Right atrium auricular region (tissue), 2 donors: ENCODE measurements at regions not wholly inside any gene's neighbourhood (a gene's known extent, or its start where the extent isn't known, plus 50 kb on each side); places are given as distances from the start of the nearest gene placed in this dataset.

Experiments
- DNase-seq: peaks from one replicate; pipeline ENCODE4 v3.0.0-alpha.2; 2019; ENCODE audit warnings: low spot score
- H3K27ac ChIP-seq, 2 donors: fragments of 200-600 bp; sonication (generic); 1 replicate in 1 of 2; 2 replicates in 1 of 2; pipeline ENCODE4 v1.5.1; 2016 to 2019
- H3K27me3 ChIP-seq, 2 donors: fragments of 200-600 bp; sonication (generic); one replicate each; pipeline versions ENCODE4 v1.5.1 to v1.6.0; 2017 to 2019
- H3K36me3 ChIP-seq: fragments of 200-600 bp; sonication (generic); one replicate; pipeline ENCODE4 v1.5.1; 2016
- H3K4me1 ChIP-seq, 2 donors: fragments of 200-600 bp; sonication (generic); one replicate each; pipeline versions ENCODE4 v1.5.1 to v1.6.0; 2017 to 2019
- H3K4me3 ChIP-seq, 2 donors: fragments of 200-600 bp; sonication (generic); 1 replicate in 1 of 2; 2 replicates in 1 of 2; pipeline ENCODE4 v1.5.1; 2017 to 2019; ENCODE audit warnings: mild to moderate bottlenecking in 1 of 2, moderate library complexity in 1 of 2
- H3K9me3 ChIP-seq, 2 donors: fragments of 200-600 bp; sonication (generic); one replicate each; pipeline ENCODE4 v1.5.1; 2019
- TF ChIP-seq, protein P1 (sequence below), 2 donors: fragments of 200-600 bp; sonication (generic); IDR thresholded peaks; one replicate each; pipeline ENCODE4 v1.5.1; 2019; ENCODE audit warnings: antibody characterized with exemption in 2 of 2

DNA sequence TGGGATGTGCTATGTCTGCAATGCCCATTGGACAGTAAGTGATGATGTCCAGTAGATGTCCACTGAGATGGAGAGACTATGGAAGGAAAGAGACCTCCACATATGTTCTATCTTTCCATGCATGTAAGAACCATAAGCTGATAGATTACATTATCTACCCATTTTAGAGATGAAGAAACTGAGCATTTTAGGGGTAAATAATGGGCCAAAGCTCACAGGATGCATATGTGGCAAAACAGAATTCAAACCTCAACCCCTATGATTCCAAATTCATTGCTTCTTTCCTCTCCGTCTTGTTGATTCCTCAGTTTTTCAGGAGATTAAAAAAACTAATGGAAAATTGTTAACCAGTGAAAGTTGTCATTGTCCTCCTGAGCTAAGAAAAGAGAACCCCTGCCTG, 200.7 kb upstream of the PWP1 start:
- Histone ChIP-seq H3K36me3 (no peaks in the 10 kb centered on the region), H3K4me1 (no peaks in the 10 kb centered on the region), H3K27ac (no peak overlapping the region), H3K4me3 (no peak overlapping the region), H3K27me3 (no peaks in the 10 kb centered on the region), H3K9me3 (no peaks in the 10 kb centered on the region)
- TF ChIP-seq, protein P1, sequence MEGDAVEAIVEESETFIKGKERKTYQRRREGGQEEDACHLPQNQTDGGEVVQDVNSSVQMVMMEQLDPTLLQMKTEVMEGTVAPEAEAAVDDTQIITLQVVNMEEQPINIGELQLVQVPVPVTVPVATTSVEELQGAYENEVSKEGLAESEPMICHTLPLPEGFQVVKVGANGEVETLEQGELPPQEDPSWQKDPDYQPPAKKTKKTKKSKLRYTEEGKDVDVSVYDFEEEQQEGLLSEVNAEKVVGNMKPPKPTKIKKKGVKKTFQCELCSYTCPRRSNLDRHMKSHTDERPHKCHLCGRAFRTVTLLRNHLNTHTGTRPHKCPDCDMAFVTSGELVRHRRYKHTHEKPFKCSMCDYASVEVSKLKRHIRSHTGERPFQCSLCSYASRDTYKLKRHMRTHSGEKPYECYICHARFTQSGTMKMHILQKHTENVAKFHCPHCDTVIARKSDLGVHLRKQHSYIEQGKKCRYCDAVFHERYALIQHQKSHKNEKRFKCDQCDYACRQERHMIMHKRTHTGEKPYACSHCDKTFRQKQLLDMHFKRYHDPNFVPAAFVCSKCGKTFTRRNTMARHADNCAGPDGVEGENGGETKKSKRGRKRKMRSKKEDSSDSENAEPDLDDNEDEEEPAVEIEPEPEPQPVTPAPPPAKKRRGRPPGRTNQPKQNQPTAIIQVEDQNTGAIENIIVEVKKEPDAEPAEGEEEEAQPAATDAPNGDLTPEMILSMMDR (IDR thresholded peaks at IDR 0.05), result no peak
- DNase-seq, result no peak

DNA sequence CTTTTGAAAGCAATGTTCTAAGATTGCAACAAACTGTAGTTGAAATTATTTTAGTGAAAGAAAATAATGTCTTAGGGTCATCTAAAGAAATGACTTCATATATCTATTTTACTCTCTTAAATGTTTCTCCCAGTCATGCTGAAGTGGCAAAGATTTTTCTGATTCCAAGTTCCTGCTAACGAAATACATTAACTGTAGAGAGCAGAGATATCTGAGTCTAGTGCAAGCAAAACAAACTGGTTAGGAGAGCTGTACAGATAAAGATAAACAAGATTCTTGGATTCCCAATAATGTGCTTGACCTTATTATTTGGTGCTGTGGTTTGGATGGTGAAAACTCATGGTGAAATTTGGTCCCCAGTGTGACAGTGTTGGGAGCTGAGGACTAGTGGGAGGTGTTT, 199.9 kb upstream of the PWP1 start:
- no peaks in the 10 kb centered on the region for H3K9me3 ChIP-seq
- H3K4me1 ChIP-seq, result no peaks in the 10 kb centered on the region

DNA sequence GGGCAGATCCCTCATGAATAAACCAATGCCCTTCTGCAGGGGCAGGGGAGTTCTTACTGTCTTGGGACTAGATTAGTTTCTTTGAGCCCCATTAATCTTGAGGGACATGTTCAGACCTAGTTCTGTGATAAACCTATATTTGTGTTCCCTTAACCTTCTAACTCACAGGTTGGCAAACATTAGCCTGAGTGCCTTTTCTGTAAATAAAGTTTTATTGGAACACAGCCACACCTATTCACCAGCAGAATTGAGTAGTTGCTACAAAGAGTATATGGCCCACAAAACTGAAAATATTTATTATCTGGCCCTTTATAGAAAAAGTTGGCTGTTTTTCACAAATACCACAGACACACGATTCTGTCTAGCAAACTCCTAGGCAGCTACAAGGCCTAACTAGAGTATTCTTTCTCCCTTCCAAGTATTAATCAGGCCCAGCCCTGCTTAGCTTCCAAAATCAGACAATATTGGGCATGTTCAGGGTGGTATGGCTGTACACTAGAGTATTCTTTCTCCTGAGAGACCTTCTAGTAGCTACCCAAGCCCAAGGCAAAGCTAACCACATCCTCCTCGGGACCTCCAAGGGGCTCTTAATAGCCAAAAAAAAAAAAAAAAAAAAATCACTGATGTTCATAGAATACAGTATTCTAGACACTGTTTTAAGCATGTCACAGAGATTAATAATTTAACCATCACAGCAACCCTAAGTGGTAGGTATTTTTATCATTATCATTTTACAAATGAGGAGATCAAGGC, 199.3 kb upstream of the PWP1 start:
- no peaks in the 10 kb centered on the region for H3K9me3 ChIP-seq
- no peak for DNase-seq
- no peaks in the 10 kb centered on the region for H3K27me3 ChIP-seq
- TF ChIP-seq, protein P1 (IDR thresholded peaks at IDR 0.05), result no peak
- H3K4me3 ChIP-seq, result no peak overlapping the region
- no peak overlapping the region for H3K27ac ChIP-seq
- no peaks in the 10 kb centered on the region for H3K36me3 ChIP-seq
- H3K4me1 ChIP-seq, result no peaks in the 10 kb centered on the region

More for the DNA sequence above, 199.9 kb upstream of the PWP1 start:
- H3K4me3 ChIP-seq, result no peak overlapping the region
- H3K27ac ChIP-seq, result no peak overlapping the region
- no peaks in the 10 kb centered on the region for H3K36me3 ChIP-seq
- DNase-seq, result no peak
- H3K27me3 ChIP-seq, result no peaks in the 10 kb centered on the region
- TF ChIP-seq, protein P1 (IDR thresholded peaks at IDR 0.05), result no peak

DNA sequence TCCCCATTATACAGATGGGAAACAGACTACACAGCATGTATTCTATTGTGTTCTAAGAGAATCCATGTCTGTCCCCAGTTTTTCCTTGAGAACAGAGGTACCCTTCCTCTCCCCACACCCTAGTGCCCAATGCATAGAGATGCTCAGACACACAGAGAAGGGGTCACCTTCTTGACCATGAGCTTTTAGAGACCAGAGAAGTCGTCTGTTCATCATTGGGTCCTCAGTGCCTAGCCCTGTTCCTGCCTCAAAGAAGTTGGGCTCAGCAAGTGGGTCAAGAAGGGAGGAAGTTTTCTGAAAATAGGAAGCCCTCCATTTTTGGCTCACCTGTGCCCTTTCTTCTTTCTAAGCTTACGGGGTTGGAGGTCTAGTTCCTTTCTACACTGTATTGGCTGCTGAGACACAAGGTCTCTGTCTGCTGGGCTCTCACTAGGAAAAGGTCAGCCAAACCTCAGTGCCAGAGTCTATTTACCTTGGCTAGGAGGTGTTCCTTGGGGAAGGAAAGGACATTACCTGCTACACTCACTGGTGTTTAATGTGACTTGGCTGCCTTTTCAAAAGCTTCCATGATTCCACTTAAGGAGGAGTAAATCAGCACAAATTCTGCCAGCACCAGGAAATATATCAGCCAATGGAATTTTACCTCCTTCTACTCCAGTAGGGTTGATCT, 198.5 kb upstream of the PWP1 start:
- Histone ChIP-seq H3K4me3 (no peak overlapping the region), H3K4me1 (peaks cover 0 to 3% of the 10 kb centered on the region in 2 donors)
- DNase-seq, result no peak

DNA sequence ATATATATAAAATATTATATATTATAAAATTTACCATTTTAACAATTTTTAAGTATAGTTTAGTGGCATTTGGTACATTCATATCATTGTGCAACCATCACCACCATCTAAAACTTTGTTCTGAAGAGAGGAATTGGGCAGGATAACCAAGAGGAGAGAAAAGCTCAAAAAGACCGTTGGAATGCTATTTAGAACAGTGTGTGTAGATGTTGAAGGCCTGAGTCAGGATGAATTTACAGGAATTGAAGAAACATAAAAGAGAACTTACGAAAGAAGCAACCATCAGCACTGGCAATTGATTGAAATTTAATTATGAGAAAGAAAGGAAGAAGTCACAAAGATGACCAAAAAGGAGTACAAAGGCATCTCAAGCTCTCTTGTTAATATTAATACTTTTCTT, 196.9 kb upstream of the PWP1 start:
- H3K4me1 ChIP-seq, result peaks cover 0 to 16% of the 10 kb centered on the region in 2 donors
- no peak for DNase-seq
- TF ChIP-seq, protein P1 (IDR thresholded peaks at IDR 0.05), result no peak
- no peak overlapping the region for H3K4me3 ChIP-seq
- H3K27me3 ChIP-seq, result no peaks in the 10 kb centered on the region
- H3K9me3 ChIP-seq, result no peaks in the 10 kb centered on the region
- H3K36me3 ChIP-seq, result no peaks in the 10 kb centered on the region
- no peak overlapping the region for H3K27ac ChIP-seq

More for the DNA sequence above, 198.5 kb upstream of the PWP1 start:
- Histone ChIP-seq H3K36me3 (no peaks in the 10 kb centered on the region), H3K27me3 (no peaks in the 10 kb centered on the region), H3K27ac (no peak overlapping the region), H3K9me3 (no peaks in the 10 kb centered on the region)
- TF ChIP-seq, protein P1 (IDR thresholded peaks at IDR 0.05), result no peak
